GM12892 (cell line): ENCODE measurements at regions not wholly inside any gene's neighbourhood (a gene's known extent, or its start where the extent isn't known, plus 50 kb on each side); places are given as distances from the start of the nearest gene placed in this dataset.

ENCODE experiments used
- DNase-seq: peaks from one replicate; pipeline ENCODE4 v3.0.0; 2011; ENCODE audit not compliant: insufficient read length
- FAIRE-seq: peaks from 2 replicates; lab custom pipeline; 2011; peaks lifted over from hg19 to GRCh38; lab: Jason Lieb, UNC
- POLR2A ChIP-seq: IDR thresholded peaks from 2 replicates; pipeline ENCODE4 v1.6.1; 2011; ENCODE audit warnings: low read depth, low read length, control low read depth
- POLR2AphosphoS5 ChIP-seq: IDR thresholded peaks from 2 replicates; pipeline ENCODE4 v1.6.1; 2011; ENCODE audit warnings: low read depth, low read length, control low read depth
- TAF1 ChIP-seq: IDR thresholded peaks from 2 replicates; pipeline ENCODE4 v1.6.1; 2011; ENCODE audit warnings: low read depth, mild to moderate bottlenecking, control low read depth, low read length, borderline replicate concordance

DNA sequence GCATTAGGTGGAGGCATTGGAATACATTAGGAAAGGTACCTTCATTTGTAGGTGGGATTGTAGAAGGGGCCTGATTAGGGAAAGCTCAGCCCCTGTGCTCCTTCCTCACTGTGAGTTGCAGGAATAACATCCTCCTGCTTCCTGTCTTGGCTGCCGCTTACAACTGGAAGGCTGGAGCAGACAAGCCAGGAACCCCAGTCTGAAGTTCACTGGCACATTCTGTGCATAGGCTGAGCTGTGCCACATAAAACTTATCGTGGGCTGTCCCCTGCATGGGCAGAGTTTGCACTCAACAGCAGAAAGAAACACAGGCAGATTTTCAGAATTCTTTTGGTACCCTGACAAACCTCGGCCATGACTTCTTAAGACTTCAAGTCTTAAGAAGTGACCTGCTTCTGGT is 200.1 kb downstream of the SALL1 start:
- no peak for DNase-seq
- FAIRE-seq = no peak
- TF ChIP-seq POLR2A (no peak), TAF1 (no peak), POLR2AphosphoS5 (no peak)

DNA sequence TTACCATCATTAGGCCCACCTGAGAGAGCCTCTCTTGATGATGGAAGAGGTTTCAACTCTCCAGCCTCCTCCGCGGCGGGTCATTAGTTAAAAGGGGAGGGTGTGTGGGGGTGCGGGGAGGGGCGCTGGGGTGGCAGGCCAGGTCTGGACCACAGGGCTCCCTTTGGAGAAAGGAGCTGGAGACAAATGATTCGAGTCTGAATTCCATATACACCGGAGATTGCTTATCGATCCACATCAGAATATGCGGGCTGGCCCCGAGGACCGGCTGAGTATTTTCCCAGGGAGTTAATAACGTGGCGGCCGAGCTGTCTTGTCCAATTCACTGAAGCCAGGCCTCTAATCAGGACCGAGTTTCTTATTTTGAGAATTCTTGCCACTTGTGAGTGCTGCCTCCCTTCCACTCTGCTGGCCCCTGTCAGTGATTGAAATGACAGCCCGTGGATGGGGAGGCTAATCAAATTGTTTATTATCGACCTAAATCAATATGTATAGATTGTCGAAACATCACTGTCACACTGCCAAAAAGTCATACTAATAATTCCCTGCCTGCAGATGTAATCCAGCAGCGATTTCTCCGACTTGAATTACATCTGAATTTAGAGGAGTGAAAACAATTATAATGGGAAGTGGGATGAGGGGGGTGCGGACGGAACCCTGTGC is 202.7 kb downstream of the SALL1 start:
- TF ChIP-seq POLR2AphosphoS5 (no peak), TAF1 (no peak), POLR2A (no peak)
- no peak for FAIRE-seq
- DNase-seq = no peak

DNA sequence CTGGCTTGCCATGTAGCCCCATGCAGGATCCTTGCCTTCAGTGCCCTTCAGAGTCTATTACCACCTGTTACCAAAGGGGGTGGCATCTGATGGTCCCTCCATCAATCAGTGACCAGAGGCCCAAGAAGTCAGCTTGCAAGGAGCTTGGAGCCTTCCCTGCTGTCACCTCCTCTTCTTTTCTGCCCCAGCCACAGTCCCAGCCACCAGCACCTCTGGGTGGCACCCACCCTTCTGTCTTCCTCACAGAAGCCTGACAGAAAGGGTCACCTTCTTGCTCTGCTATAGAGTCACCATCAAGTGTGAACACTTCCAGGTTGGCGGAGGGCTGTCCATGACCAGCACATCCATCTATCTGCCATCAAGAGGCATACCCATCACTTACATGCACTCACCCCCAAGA is 203.2 kb downstream of the SALL1 start:
- FAIRE-seq = no peak
- no peak for DNase-seq
- TF ChIP-seq POLR2A = no peak
- no peak for TF ChIP-seq TAF1
- no peak for TF ChIP-seq POLR2AphosphoS5

DNA sequence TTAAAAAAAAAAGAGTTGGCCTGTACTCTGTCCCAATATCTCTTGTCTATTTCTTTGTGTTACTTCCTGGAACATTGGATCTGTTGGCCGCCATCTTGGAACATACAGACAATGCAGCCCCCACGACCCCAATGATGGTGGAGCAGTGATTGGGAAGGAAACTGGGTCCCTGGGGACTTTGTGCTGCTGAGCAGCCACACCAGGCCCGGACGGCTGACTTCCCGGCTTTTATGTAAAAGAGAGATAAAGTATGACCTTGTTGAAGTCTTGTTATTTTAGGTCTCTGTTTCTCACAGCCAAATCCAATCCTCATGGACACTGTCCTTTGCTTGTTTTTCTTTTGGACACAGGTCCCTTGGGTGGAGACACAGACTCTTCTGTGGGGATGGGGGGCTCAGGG is 204.5 kb downstream of the SALL1 start:
- no peak for FAIRE-seq

DNA sequence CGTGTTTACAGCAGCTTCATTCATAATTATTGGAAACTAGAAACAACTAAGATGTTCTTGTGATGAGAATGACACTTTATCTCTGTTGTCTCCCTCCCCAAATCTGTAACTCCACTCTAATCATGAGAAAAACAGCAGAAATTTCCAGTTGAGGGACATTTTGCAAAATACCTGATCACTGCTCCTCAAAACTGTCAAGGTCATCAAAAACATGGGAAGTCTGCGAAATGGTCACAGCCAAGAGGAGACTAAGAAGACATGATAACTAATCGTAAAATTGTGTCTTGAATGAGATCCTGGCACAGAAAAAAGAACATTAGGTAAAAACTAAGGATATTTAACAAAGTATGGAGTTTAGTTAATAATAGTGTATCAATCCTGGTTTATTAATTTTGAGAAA is 204.2 kb downstream of the CYLD start:
- TF ChIP-seq POLR2AphosphoS5 (no peak), TAF1 (no peak), POLR2A (no peak)
- DNase-seq = no peak
- FAIRE-seq = no peak

More for the DNA sequence above, 204.5 kb downstream of the SALL1 start:
- TF ChIP-seq POLR2A = no peak
- no peak for TF ChIP-seq TAF1
- no peak for TF ChIP-seq POLR2AphosphoS5
- no peak for DNase-seq

DNA sequence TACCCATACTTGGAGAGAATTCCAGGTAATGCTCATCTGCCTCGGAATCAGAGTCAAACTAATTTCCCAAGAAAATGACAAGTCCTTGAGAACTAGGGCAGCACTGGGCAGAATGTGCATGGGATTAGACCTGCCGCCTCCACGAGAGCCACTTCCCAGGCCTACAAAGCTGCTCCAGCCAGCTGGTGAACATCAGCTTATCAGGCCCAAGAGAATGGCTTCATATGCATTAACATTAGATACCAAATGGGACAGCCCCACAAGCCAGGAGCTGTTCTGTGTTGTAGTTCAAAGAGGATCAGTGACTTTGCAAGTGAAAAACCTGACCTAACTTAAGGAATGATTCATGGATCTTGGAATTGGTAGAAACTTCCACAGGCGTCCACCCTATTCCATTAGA is 203.3 kb downstream of the CYLD start:
- FAIRE-seq = no peak
- TF ChIP-seq POLR2A (no peak), POLR2AphosphoS5 (no peak), TAF1 (no peak)
- no peak for DNase-seq

DNA sequence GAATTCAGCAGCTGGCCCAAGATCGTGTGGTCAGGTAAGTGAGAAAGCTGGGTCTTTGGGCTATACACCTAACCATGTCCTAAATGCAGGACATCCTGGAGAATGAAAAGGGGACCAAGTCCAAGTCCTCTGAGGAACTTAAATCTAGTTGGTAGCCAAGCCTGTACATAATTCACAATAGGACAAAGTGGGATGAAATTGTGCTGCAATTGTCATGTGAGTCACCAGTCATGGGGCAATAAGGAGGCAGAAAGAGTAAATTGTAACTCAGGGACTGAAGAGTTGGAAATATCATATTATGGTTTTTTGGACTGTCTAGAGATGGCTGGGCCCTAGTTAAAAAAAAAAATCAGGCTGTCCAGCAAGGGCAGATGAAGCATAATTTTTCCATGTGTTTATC is 202.6 kb downstream of the CYLD start:
- TF ChIP-seq POLR2AphosphoS5 = no peak
- no peak for TF ChIP-seq POLR2A
- no peak for TF ChIP-seq TAF1
- no peak for DNase-seq

DNA sequence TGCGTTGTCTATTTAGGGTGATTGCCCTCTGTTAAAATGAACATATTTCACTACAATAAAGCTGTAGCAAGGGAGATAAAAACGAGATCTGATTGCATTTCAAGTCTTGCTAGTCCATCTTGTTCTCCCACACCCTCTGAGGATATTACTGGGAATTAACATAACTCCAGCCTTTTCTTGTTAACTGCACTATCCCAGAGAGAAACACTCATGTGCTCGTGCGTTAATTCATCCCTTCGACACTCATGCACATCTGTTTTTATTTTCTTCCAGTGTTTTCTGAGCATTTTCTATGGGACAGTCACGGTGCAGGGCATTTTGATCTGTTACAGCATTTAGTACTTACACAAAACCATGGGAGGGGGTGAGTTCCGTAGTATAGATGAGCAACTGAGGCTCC is 202.1 kb downstream of the CYLD start:
- TF ChIP-seq POLR2A = no peak
- no peak for TF ChIP-seq POLR2AphosphoS5
- no peak for TF ChIP-seq TAF1
- FAIRE-seq = no peak
- DNase-seq = no peak

More for the DNA sequence above, 202.6 kb downstream of the CYLD start:
- FAIRE-seq = no peak

DNA sequence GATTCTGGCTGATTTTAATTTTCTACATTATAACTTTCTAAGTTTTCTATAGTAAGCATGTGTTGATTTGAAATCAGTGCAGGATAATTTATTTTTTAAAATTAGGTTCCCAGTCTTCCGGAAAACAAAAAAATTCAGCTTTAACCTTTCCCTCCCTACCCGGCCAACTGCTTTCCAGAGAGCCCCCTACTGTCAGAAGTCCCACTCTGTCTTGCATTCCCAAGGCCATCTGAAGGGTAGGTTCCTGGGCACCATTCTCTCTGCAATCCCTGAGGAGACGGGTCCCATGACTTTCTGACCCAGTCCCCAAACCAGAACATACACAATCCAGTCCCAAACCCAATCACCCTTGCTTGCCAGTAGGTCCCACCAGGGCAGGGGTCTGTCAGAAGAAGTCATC is 200.3 kb downstream of the CYLD start:
- FAIRE-seq = no peak
- DNase-seq = no peak
- TF ChIP-seq POLR2AphosphoS5 = no peak
- TF ChIP-seq POLR2A = no peak

DNA sequence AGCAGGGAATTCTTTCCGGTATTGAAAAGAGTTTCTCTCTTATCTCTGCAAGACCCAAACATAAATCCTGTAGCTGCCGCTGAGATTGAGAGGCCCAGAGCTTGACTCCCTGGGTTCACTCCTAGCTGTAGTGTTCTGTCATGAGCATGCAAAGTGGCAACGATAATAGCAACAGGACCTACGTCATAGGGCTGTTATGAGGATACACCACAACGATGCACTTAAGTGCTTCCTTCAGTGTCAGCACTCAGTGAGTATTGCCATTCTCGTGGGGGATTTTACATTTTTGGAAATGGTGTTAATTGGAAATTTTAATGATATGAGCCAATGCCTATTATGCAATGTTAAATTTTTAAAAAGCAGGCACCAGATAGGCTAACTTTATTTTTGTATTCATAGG is 199.8 kb downstream of the CYLD start:
- DNase-seq (no peak), FAIRE-seq (no peak)
- TF ChIP-seq TAF1 = no peak
- TF ChIP-seq POLR2AphosphoS5 = no peak
- TF ChIP-seq POLR2A = no peak

DNA sequence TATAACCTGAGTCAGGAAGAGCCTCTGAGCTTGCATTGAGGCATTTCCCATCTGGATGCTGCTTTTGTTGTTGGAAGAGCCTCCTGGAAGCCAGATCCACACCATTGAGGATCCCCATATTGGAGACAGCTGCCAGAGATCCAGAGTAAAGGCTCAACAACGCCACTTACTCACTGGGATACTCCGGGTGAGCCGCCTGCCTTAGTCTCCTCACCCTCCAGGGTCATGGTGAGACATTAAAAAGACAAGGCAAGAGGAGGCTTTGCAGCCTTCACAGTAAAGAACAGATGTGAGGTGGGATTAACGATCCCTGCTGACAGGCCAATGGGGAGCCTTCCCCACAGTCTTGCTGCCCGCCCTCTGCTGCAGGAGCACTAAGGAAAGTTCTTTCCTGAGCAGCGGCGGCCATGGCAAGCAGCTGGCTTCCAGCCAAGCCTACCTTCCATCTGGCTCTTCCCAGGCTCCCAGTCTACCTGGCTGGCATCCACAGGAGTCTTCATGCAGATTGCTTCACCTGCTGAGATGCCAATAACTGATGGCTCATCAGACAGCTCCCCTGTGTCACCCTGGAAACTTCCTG is 198.5 kb downstream of the CYLD start:
- no peak for FAIRE-seq
- DNase-seq = no peak
- no peak for TF ChIP-seq POLR2A
- TF ChIP-seq TAF1 = no peak
- TF ChIP-seq POLR2AphosphoS5 = no peak

DNA sequence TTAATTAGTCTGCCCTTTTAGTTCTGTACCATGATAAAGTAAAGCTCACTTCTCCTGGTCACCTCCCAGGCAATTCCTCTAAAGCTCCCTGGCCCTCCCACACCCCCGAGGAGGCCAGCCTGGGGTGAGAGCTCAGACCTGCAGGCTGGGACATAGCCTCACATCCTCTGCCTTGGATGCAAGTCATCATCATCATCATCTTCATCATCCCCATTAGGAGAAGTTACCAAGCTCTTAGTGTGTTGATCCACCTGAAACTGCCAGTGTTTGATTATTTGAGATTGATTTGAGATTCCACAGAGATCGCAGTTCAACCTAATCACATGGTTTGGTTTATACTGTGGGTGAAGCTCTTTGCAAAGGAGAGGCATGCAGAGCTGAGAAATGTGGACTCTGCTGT is 197.5 kb downstream of the CYLD start:
- TF ChIP-seq POLR2AphosphoS5 = no peak
- no peak for TF ChIP-seq POLR2A
- no peak for TF ChIP-seq TAF1
- no peak for DNase-seq
- FAIRE-seq = no peak
